IMR-90 (cell line): ENCODE measurements at regions not wholly inside any gene's neighbourhood (a gene's known extent, or its start where the extent isn't known, plus 50 kb on each side); places are given as distances from the start of the nearest gene placed in this dataset.

ENCODE experiments used
- BHLHE40 ChIP-seq: fragments of 150-350 bp; IDR thresholded peaks from 2 replicates; pipeline ENCODE4 v1.6.1; 2016; ENCODE audit warnings: mild to moderate bottlenecking, low read depth, low read length
- CEBPB ChIP-seq: IDR thresholded peaks from 2 replicates; pipeline ENCODE4 v1.6.1; 2012; ENCODE audit warnings: low read depth, low read length, improper control_type of control experiment
- CHD1 ChIP-seq: IDR thresholded peaks from 2 replicates; pipeline ENCODE4 v1.6.1; 2012; ENCODE audit warnings: low read depth, low read length, improper control_type of control experiment
- CTCF ChIP-seq: conservative IDR thresholded peaks from 2 replicates; pipeline ENCODE4 v1.5.1; 2012; ENCODE audit warnings: mild to moderate bottlenecking, low read depth, low read length, improper control_type of control experiment
- ELK1 ChIP-seq: fragments of 150-350 bp; IDR thresholded peaks from 2 replicates; pipeline ENCODE4 v1.6.1; 2016; ENCODE audit warnings: low read depth, mild to moderate bottlenecking, low read length, moderate library complexity, borderline replicate concordance
- FOS ChIP-seq: fragments of 150-350 bp; IDR thresholded peaks from 2 replicates; pipeline ENCODE4 v1.6.1; 2016; ENCODE audit warnings: low read depth, low read length
- NFE2L2 ChIP-seq: fragments of 150-350 bp; IDR thresholded peaks from 2 replicates; pipeline ENCODE4 v1.6.1; 2016; ENCODE audit warnings: low read depth, mild to moderate bottlenecking, low read length
- POLR2A ChIP-seq: IDR thresholded peaks from 2 replicates; pipeline ENCODE4 v1.6.1; 2012; ENCODE audit warnings: mild to moderate bottlenecking, low read depth, low read length
- RFX5 ChIP-seq: IDR thresholded peaks from 2 replicates; pipeline ENCODE4 v1.8.0; 2012; ENCODE audit warnings: low read depth, mild to moderate bottlenecking, low read length, moderate library complexity
- SMC3 ChIP-seq: fragments of 150-350 bp; IDR thresholded peaks from 2 replicates; pipeline ENCODE4 v1.6.1; 2016; ENCODE audit warnings: low read depth, mild to moderate bottlenecking, antibody characterized with exemption, low read length, moderate library complexity
- USF2 ChIP-seq: fragments of 150-350 bp; IDR thresholded peaks from 2 replicates; pipeline ENCODE4 v1.6.1; 2017; ENCODE audit warnings: mild to moderate bottlenecking, antibody characterized with exemption, low read length, low read depth

GRCh38 chr20:54306985-54307710 lies 99.3 kb downstream of the PFDN4 start:
- TF ChIP-seq CTCF (no peak), RFX5 (no peak), POLR2A (no peak), SMC3 (no peak), ELK1 (no peak), CHD1 (no peak), CEBPB (no peak), USF2 (no peak), FOS (no peak), BHLHE40 (no peak), NFE2L2 (no peak)
